Fibroblast of villous mesenchyme (primary cell): ENCODE measurements at regions not wholly inside any gene's neighbourhood (a gene's known extent, or its start where the extent isn't known, plus 50 kb on each side); places are given as distances from the start of the nearest gene placed in this dataset.
"Not testable (repeated sequence)": the region's sequence is repeated elsewhere in the genome, so short reads cannot be mapped to it uniquely, and the experiment has no call there.

Experiments
- DNase-seq: peaks from one replicate; pipeline ENCODE4 v3.0.0-alpha.2; 2010; ENCODE audit warnings: low read depth
- H3K4me3 ChIP-seq: 2 replicates; pipeline ENCODE4 v1.5.1; 2011; ENCODE audit warnings: low read depth, mild to moderate bottlenecking, low read length
- TF ChIP-seq, protein P1 (sequence below): IDR thresholded peaks from 2 replicates; pipeline ENCODE4 v1.5.1; 2012; ENCODE audit warnings: low read depth, mild to moderate bottlenecking, low read length; ENCODE audit not compliant: insufficient read depth

DNA sequence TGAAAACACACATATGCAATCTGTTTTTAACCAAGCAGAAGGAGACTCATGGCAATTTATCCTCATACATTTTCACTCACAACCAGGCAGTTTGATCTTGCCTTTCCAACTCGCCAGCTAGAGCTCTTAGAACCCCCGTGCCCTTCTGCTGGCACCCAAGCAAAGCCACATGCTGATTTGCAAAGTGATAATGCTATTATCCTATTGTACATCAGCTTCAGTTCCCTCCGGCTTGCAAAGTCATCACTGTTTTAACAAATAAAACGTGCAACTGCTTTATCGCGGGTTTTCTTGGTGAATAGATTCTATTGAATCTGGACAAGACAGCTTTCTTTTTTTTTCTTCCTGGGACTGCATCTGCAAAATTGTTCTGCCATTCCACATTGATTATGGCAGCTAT, 314.6 kb downstream of the LNPK start:
- no peak for DNase-seq
- TF ChIP-seq, protein P1, sequence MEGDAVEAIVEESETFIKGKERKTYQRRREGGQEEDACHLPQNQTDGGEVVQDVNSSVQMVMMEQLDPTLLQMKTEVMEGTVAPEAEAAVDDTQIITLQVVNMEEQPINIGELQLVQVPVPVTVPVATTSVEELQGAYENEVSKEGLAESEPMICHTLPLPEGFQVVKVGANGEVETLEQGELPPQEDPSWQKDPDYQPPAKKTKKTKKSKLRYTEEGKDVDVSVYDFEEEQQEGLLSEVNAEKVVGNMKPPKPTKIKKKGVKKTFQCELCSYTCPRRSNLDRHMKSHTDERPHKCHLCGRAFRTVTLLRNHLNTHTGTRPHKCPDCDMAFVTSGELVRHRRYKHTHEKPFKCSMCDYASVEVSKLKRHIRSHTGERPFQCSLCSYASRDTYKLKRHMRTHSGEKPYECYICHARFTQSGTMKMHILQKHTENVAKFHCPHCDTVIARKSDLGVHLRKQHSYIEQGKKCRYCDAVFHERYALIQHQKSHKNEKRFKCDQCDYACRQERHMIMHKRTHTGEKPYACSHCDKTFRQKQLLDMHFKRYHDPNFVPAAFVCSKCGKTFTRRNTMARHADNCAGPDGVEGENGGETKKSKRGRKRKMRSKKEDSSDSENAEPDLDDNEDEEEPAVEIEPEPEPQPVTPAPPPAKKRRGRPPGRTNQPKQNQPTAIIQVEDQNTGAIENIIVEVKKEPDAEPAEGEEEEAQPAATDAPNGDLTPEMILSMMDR, result no peak
- no peak overlapping the region for H3K4me3 ChIP-seq

DNA sequence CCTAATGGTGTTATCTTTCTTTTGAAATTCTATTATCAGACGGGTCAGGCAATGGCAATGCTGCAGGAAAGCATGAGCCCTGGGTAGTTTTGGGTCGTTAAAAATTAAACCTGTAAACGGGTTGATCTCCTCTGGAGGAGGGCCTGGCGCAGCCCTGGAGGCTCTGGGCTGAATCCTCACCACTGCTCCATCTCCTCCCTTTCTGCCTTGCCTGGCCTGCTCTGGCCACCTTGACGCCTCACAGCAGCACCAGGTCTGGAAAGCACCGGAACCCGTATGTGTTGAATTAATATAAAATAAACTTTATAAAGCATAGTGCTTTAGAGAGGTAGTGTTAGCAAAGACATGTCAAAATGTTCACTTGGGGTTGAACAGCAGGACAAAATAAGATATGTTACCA, 316.1 kb downstream of the LNPK start:
- no peak overlapping the region for H3K4me3 ChIP-seq
- DNase-seq, result no peak
- TF ChIP-seq, protein P1, result no peak

DNA sequence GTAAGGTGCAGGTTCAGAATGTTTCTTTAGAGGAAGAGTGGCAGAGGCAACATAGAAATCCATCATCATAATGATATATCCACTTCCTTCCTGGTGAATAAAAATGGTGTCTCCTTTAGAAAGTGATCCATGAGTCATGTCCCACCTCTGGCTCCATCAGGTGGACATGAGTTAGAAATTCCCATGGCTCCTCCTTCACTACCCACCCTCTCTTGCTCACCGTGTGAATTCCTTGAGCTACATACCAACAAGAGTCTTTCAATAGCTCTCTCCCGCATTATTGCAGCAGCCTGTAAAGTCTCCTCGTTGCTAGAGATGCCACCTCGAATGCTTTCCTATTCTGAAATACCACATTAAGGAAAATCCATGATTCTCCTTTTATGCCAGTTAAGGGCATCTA, 317.6 kb downstream of the LNPK start:
- DNase-seq, result no peak
- TF ChIP-seq, protein P1, result no peak
- no peak overlapping the region for H3K4me3 ChIP-seq

DNA sequence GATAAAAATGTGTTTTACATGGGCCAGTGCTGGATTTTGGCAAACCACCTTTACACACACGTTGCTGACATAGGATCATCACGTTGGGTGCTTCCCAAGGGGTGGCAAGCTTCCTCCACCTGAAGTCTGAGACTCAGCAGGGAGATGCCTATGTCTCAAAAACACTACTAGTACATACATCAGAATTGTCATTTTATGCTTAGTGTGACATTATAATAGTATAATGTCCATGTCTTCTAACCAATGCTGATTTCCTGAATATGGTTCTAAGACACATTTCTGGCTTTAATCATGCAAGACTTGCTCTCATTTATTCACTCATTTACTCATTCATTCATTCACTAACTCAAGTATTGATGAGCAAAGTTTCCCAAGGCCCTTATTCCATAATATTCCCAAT, 322.3 kb downstream of the LNPK start:
- DNase-seq, result no peak
- no peak overlapping the region for H3K4me3 ChIP-seq
- TF ChIP-seq, protein P1, result no peak

DNA sequence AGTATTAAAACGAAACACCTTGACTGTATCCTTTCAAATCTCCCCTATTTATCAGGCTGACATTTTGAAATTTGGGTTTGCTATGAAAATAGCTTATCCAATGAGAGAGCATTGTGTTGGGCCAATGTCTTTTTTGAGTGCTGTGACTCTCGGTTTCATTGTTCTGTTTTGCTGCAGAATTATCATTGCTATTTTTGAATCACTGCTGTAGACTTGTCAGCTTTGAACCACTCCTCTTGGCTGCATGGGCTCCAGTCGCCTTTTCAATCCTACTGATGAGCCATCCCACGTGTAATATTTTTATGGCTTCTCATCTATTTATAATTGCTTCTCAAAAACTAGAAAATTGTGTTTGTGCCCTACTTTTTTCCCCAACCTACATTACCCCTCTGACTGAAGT, 322.8 kb downstream of the LNPK start:
- DNase-seq, result no peak
- TF ChIP-seq, protein P1, result no peak
- H3K4me3 ChIP-seq, result no peak overlapping the region

DNA sequence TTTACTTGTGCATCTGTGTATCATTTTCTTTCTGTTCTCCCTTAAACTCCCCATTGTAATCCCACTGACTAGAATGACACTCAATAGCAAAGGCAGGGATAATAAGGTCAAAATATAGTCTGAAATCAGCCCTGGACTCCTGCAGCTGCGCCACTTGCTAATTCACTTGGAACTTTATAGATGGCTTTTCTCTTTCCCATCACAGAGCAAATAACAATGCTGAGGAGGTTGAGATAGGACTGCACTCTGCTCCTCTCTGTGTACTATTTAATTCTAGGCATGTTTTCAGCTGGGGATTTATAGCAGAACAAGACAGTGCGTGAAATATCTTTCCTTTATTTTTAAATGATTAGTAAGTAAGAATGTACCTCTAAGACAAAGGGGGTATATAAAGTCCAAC, 324.2 kb downstream of the LNPK start:
- H3K4me3 ChIP-seq, result no peak overlapping the region
- TF ChIP-seq, protein P1, result no peak
- DNase-seq, result no peak

DNA sequence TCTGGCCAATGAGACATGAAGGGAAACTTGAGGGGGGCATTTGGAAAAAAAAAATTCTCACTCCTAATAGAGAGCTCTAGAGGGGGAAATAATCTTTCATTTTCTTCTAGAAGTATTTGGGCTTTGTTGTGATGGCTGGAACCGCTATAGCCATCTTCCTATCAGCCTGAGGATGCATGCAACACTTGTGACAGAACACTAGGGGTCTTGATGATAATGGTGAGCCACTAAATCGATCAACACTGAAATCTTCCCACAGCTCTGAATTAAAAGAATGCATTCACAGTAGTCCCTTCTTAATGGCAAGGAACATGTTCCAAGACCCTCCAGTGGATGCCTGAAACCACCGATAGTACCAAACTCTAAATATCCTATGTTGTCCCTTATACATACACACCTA, 325.3 kb downstream of the LNPK start:
- no peak for DNase-seq
- H3K4me3 ChIP-seq, result no peak overlapping the region
- TF ChIP-seq, protein P1, result no peak

DNA sequence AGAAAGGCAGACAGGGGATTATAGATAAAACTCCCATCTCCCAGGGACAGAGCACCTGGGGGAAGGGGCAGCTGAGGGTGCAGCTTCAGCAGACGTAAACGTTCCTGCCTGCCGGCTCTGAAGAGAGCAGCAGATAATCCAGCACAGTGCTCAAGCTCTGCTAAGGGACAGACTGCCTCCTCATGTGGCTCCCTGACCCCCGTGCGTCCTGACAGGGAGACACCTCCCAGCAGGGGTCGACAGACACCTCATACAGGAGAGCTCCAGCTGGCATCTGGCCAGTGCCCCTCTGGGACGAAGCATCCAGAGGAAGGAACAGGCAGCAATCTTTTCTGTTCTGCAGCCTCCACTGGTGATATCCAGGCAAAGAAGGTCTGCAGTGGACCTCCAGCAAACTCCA, 333.3 kb downstream of the LNPK start:
- DNase-seq, H3K4me3 ChIP-seq: not testable (repeated sequence)
